AG10803 (cell line): ENCODE measurements at regions not wholly inside any gene's neighbourhood (a gene's known extent, or its start where the extent isn't known, plus 50 kb on each side); places are given as distances from the start of the nearest gene placed in this dataset.
A peak's percentile ranks its signal among the peaks of the same experiment; 100 is the strongest.

Experiments
- DNase-seq: peaks from one replicate; pipeline ENCODE4 v3.0.0; 2010; ENCODE audit warnings: low read depth
- H3K4me3 ChIP-seq: 2 replicates; pipeline ENCODE4 v1.5.1; 2011; ENCODE audit warnings: mild to moderate bottlenecking, low read length, control low read depth
- TF ChIP-seq, protein P1 (sequence below): conservative IDR thresholded peaks from 2 replicates; pipeline ENCODE4 v1.5.1; 2011; ENCODE audit warnings: mild to moderate bottlenecking, low read length, control low read depth, inconsistent platforms

DNA sequence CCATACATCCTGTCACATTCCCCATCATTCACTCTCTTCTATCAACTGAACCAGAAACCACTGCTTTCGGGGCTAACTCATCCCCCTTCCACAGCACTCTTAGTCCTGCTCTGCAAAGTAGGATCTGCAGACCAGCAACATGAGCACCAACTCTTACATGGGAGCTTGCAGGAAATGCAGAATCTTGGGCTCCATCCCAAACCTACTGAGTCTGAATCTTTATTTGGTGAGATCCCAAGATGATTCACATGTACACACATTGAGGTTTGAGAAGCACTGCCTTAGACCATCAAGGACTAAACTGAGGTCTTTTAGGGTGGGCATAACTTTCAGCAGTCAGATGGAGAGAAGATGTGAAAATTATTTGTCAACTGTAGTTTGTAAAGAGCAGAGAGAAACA is 235.6 kb upstream of the EPHA4 start:
- no peak overlapping the region for H3K4me3 ChIP-seq
- TF ChIP-seq, protein P1, sequence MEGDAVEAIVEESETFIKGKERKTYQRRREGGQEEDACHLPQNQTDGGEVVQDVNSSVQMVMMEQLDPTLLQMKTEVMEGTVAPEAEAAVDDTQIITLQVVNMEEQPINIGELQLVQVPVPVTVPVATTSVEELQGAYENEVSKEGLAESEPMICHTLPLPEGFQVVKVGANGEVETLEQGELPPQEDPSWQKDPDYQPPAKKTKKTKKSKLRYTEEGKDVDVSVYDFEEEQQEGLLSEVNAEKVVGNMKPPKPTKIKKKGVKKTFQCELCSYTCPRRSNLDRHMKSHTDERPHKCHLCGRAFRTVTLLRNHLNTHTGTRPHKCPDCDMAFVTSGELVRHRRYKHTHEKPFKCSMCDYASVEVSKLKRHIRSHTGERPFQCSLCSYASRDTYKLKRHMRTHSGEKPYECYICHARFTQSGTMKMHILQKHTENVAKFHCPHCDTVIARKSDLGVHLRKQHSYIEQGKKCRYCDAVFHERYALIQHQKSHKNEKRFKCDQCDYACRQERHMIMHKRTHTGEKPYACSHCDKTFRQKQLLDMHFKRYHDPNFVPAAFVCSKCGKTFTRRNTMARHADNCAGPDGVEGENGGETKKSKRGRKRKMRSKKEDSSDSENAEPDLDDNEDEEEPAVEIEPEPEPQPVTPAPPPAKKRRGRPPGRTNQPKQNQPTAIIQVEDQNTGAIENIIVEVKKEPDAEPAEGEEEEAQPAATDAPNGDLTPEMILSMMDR, result no peak
- DNase-seq, result no peak

DNA sequence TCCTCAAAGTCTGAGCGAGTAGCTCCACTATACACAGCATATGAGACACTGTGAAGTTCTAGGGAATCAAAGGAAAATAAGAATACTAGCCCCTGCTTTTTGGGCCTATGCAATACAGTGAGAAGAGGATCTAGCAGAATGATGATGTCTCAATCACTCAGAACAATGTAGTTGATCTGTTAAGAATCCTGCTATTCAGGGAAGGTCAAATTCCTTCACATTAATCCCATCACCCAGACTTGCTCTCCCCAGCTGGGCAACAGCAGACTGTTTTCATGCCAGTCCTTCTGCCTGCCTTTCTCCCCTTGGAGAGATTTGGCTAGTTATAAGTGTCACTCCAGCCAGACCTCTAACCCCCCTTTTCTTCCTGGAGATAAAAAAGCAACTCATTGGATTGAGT is 230.0 kb upstream of the EPHA4 start:
- TF ChIP-seq, protein P1, result no peak
- H3K4me3 ChIP-seq, result no peak overlapping the region

DNA sequence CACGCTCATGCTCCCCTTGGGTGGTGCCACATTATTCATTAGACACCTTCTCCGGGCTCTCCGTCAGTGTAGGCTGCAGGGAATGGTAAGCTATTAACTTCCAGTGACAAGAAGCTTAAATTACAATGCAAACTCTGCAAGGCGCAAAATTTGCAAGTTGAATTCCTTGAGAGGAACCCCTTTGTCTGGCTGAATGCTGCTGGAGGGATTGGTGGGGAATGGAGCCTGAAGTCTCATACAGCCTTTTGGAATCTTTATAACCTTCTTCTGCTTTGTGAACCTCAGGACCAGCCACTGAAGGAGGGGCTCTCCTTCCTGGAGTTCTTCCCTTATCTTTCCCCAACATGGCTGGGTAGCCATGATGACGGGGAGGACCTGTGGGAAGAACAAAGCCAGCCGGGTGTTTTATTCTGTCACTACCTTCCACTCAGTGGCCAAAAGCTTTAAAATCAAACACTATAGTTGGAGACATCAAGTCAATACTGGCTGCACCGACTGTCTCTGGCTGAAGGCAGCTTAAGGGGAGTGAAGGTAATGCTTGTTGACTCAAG is 220.9 kb upstream of the EPHA4 start:
- no peak overlapping the region for H3K4me3 ChIP-seq
- no peak for DNase-seq
- TF ChIP-seq, protein P1, result no peak

More for the DNA sequence above, 230.0 kb upstream of the EPHA4 start:
- DNase-seq, result no peak

DNA sequence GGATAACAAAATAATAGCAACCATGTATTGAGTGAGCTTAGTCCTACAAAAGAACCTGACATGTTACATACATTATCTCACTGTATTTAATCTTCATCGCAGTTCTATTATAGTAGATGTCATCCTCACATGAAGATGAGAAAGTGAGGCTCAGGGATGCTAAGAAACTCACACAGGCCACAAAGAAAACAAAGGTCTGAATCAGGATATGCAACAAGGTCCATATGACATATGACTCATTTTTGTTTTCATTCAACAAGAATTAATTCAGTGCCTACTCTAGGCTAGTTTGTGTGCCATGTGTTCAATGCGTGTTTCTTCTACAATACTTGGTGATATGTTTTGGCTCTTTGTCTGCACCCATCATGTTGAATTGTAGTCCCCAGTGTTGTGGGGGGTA is 219.7 kb upstream of the EPHA4 start:
- DNase-seq, result no peak
- no peak overlapping the region for H3K4me3 ChIP-seq

DNA sequence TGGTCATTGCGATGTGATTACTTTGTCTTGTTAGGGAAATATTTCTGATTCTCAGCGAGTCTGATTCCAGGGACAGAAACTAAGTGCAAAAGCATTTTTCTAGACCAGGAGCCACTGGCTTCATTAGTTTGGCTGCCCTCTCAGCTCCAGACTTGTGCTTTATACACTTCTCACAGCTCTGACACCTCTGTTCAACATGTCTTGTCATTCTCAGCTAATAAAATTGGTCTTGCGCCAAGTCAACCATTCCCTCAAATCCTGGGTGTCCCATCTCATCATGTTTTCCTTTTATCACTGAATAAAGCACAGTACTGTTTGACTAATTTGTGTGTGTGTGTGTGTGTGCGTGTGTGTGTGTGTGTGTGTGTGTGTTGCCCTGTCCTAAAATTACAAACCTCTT is 215.5 kb upstream of the EPHA4 start:
- H3K4me3 ChIP-seq, result no peak overlapping the region
- TF ChIP-seq, protein P1, result no peak
- DNase-seq, result no peak

More for the DNA sequence above, 219.7 kb upstream of the EPHA4 start:
- TF ChIP-seq, protein P1, result no peak

DNA sequence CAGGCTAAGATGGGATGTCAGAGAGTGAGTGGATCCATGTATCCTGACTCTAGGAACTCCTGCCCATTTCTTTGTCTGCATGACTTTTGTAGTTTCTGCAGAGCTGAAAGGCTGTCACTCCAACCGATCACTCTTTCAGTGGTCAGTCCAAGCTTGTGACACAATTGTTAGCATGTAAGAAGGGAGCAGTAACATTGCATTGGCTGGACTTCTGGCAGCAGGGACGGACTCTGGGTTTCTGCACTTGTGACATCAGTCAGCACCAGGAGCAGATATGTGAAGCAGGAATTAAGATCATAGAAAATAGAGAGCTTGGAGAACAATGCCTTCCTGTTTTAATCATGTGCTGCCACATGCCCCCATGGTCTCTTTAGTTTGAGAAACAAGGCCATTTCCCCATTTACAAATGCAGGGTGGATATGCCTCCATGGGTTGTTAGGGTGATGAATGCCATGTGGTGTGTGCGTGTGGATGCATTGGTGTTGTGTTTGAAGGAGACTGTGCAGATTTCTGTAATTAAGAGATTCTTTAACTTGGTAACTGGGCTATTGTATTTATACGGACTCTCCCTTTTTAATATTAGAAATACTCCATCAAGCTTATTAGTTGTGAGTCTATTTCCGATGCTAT is 214.3 kb upstream of the EPHA4 start:
- no peak overlapping the region for H3K4me3 ChIP-seq
- no peak for DNase-seq
- TF ChIP-seq, protein P1, result no peak

DNA sequence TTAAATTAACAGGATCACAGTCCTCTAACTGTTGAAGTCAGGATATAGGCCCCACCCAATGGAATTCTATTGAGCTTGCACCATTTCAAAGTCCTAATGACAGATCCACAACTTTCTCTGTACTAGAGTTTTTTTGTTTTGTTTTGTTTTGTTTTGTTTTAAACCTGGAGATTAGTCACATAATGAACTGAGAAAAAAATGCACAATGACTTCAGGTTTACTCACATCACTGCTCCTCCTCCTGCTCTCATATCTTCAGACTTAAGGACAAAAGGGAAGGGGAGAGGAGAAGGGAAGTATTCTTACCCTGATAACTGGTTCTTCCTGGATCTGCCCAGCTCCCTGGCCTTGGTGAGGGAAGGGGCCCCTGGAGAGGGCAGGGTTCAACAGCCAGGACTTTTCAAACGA is 208.2 kb upstream of the EPHA4 start:
- DNase-seq, result peak; percentile 57
- no peak overlapping the region for H3K4me3 ChIP-seq
- TF ChIP-seq, protein P1, result no peak
